GM21619 (cell line): ENCODE measurements at regions not wholly inside any gene's neighbourhood (a gene's known extent, or its start where the extent isn't known, plus 50 kb on each side); places are given as distances from the start of the nearest gene placed in this dataset.

Source experiments
- ATAC-seq: cut with Tn5 transposase; IDR thresholded peaks from one replicate; pipeline ENCODE4 v1.9.1; 2021; ENCODE audit not compliant: unreplicated experiment

DNA sequence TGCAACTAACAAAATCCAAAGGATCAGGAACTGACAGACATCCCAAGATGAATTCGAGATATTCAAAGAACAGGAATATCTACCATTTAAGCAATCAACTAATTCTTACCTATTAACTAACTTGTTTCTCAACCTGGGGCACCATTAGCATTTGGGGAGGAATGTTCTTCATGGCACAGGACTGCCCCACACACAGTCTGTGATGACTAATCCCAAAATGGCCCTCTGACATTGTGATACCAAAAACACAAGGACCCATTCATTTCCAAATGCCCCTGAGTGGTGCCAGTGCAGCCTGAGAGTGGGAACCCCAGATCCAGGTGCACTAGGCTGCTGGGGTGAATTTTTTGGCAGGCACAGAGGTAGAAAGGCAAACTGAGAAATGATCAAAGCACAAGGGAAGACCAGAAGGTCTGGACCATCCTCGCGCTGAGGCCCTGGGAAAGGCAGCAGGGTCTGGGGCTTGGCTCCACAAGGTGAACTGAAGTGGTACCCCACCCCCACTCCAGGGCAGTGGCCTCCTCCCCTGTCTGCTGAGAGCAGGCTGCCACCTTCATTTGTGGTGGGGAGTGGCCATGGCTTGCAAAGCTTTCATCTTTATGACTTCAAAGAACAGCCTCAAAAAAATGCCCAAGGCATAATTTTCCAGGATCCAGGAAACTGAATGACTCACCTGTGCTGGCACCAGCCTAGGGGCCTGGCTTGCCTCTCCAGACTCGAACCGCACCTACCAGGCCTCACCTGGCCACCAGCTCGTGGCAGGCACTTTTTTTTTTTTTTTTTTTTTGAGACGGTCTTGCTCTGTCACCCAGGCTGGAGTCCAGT is 122.4 kb downstream of the BCOR start:
- ATAC-seq = no peak

DNA sequence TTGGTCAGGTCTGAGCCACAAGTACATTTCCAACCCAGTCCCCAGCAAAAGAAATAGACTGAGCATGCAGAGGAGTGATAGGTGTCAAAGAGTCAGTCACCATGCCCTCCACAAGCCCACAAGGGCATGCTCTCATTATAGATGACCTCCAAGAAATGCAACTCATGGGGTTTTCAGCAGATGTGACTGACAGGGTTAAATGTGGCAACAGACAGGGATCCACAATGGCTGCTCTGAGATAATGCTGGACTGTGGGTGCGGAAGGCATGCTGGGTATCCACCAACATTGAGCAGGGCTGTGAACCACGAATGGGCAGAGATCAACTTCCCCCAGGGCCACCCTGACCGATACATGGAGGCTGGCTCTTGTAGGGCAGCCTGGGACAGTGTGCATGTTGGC is 115.8 kb downstream of the BCOR start:
- no peak for ATAC-seq

DNA sequence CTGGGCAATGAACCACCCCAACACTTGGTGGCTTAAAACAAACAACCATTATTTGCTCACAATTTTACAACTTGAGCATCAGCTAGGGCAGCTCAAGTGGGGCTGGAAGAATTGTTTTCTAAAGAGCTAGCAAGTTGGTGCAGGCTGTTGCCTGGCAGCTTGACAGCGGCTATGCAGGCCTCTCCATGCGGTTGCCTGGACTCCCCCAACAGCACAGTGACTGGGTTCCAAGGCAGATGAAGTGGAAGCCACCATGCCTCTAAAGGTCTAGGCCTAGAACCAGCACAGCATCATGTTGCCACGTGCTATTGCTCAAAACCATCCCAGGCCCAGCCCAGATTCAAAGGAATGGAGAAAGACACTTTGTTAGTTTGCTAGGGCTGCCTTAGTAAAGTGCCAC is 114.8 kb downstream of the BCOR start:
- ATAC-seq = no peak

DNA sequence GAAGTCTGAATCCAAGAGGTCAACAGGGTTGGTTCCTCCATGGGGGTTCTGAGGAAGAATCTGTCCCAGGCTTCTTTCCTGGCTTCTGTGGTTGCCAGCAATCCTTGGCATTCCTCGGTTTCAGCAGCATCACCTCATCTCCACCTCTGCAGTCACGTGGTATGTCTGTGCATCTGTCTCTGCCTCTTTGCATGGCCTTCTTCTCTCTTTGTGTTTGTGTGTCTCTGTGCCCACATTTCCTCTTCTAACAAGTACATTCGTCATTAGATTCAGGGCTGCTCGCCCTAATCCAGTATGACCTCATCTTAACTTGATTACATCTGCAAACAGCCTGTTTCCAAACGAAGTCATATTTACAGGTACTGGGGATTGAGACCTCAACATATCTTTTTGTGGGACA is 114.0 kb downstream of the BCOR start:
- no peak for ATAC-seq

DNA sequence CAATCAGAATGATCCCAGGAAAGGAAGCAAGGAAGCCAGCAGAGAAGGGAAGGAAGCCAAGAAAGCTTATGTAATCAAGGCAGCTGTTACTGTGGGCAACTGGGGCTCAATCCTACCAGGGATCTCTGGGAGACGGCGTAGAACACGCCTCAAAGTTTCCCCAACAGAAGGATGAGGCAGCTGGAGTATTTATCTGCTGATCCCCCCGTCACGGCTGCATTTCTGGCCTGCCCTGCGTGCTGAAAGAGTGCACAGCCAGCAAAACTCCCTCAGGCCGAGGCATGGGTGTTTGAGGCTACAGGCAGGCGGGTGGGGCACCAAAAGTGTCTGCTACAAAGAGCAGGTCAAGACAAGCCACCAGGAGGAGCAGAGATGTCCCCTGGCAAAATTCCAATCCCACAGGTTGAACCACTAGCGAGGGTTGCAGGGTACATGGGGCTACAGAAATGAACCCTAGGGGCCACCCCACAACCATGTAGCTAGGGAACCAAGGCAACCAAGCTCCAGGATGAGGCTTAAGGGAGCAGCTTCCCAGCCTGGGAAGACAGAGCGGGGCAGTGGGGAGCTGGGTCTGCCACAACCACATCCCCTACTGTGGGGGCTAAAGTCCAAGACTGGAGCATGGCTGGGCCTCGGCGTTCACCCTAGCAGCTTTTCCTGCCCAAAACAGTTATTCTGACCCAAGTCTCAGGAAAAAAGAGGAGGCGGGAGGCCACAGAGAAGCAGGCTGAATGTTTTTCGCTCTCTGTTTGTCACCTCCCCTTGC is 113.4 kb downstream of the BCOR start:
- ATAC-seq = no peak

DNA sequence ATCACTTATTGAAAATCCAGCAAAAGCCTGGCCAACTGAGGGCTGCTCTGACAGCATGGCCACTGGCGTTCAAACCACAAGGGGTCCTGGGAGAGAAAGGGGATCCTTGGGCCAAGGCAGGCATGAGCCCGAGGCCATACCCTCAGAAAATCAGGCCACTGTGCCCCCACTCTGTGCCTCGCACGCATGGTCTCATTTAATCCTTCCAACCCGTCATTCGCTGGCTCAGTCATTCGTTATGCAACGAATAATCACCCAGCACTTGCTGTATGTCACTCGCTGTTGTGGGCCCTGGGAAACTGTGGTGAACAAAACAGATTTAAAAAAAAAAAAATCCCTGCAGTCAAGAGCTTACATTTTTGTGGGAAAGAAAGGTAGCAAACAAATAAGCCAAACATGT is 112.7 kb downstream of the BCOR start:
- ATAC-seq = no peak

DNA sequence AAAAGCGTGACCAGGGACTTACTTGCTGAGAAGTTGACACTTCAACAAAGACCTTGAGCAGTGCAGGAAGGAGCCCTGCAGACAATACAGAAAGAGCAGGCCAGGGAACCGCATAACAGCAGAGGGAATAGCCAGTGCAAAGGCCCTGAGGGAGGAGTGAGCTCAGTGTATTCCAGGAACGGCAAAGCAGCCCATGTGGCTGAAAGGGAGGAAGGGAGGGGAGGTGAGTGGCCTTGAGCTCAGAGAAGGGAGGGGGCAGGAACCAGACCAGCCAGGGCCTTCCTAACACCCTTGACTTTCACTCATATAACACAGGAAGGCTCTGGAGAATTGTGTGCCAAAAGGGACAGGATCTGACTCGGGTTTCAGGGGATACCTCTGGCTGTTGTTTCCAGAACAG is 112.2 kb downstream of the BCOR start:
- ATAC-seq = no peak

DNA sequence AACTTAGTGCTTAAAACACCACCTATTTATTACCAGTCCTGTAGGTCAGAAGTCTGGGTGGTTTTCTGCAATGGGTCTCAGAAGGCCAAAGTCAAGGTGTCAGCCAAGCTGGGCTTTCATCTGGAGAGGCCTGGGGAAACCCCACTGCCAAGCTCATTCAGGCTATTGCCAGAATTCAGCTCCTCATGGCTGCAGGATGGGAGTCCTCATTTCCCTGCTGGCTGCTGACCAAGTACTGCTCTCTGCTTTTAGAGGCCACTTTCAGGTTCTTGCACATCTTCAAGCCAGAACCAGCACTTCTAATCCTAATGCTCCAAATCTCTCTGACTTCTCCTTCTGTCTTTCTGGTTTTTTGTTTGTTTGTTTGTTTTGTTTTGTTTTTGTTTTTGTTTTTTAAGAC is 109.3 kb downstream of the BCOR start:
- ATAC-seq = no peak

DNA sequence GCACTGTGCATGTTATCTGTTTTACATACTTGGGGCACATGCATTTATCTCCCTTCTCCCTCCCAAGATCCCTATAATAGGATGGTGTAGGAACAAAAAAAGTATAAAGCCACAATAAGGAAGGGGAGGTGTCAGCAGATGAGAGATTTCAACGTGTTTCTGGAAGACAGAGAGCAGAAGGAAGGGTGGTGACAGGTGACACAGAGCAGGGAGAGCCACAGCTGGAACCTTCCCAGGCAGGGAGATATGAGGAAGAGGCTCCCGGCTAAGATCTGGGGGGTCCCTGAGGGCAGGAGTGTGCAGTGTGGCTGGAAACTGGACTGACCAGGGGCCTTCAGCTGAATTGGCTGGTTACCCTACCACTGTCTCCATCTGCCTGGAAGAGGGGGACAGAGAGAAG is 107.4 kb downstream of the BCOR start:
- ATAC-seq = no peak

DNA sequence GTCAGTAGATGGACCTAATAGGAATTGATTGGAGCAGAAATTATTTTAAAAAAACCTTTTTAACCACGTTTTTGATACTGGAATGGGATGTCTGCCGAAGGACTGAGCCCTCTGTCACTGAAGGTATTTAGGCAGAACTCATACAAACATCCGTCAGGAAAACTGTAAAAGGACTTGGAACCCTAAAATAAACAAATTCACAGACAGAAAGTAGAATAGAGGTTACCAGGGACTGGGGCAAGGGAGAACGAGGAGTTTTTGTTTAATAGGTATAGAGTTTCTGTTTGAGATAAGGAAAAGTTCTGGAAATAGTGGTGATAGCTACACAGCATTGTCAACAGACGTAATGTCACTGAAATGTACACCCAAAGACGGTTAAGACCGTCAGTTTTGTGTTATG is 105.5 kb downstream of the BCOR start:
- ATAC-seq = no peak

DNA sequence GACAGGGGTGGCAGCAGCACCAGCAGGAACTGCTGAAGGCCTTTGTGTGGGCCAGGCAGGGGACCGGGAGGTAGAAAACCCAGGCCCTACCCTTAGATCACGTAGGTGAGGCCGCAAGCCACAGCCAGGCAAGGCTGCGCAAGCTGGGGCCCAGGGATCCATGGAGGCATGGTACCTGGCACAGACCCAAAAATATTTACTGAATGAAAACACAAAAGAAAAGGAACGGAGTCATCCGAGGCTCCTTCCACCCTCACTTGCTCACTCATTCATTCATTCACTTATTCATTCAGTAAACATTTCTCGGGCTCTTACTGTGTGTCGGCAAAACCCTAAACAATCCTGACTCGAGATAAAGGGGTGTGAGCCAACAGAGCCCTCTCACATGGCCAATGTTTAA is 102.3 kb downstream of the BCOR start:
- ATAC-seq = no peak

DNA sequence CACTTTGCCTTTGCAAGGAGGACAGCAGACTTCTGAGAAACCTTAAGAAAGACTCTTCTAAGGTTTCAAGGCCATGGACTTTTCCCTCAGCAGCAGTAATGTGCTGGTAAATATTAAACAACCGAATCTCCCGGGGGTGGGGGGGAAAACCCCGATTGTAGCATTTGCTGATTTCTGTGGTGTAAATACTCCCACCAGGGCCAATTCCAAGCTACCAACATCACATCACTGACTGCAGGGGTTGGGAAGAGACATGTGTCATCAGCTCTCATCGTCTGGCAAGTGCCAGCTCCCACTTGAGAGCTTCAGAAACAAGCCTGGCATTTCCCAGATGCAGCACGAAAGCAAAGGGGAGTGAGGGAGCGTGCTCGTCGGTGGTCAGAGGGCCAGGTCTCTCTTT is 101.2 kb downstream of the BCOR start:
- no peak for ATAC-seq

DNA sequence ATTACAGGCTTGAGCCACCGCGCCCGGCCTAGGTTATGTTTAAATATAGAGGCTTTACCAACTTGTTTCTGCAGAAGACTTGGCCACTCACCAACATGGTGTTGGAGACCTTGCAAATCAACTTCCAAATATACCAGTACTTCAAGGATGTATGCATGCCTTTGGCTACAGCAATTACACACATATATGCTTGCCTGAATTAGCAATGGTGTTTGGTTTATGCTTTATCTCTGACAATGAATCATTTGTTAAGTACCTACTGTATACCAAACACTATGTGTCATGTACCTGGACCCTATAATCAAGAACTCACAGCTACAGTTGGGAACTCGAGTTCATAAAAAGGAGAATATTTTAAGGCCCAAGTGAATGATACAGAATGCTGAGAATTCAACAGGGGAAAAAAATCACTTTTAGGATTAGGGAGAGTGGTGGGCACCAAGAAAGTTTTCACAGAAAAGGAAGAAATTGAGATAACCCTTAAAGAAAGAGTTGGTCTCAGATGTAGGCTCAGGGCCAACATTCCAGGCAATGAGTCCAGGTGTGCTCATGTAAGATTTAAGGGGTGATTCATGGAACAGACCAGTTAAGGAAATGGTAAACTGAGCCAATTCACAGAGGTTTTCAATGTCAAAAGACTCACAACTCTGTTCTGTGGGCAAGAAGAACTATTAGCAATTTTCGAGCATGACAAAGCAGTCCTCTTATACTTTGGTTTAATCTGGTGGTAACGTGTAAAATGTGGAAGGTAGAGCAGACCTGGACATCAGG is 98.9 kb downstream of the BCOR start:
- no peak for ATAC-seq
